GM13976 (cell line): ENCODE measurements at regions not wholly inside any gene's neighbourhood (a gene's known extent, or its start where the extent isn't known, plus 50 kb on each side); places are given as distances from the start of the nearest gene placed in this dataset.

Experiments used
- DNase-seq: peaks from one replicate; pipeline ENCODE4 v3.0.0; 2012; ENCODE audit warnings: low spot score
- in situ Hi-C: fragments of 300-500 bp; cut with MboI; formaldehyde crosslinking; loops from one replicate; pipeline ENCODE4 v1.12.0; 2022; ENCODE audit warnings: low sequenced_read_pairs, mixed read lengths, inconsistent platforms; ENCODE audit not compliant: unreplicated experiment
- TF ChIP-seq, protein P1 (sequence below): IDR thresholded peaks from 2 replicates; pipeline ENCODE4 v1.5.1; 2012; ENCODE audit warnings: borderline replicate concordance, mild to moderate bottlenecking; ENCODE audit not compliant: insufficient read depth; ENCODE audit errors: extremely low read depth, missing control alignments, control extremely low read depth

- DNase-seq, result peak; percentile 68
- TF ChIP-seq, protein P1, sequence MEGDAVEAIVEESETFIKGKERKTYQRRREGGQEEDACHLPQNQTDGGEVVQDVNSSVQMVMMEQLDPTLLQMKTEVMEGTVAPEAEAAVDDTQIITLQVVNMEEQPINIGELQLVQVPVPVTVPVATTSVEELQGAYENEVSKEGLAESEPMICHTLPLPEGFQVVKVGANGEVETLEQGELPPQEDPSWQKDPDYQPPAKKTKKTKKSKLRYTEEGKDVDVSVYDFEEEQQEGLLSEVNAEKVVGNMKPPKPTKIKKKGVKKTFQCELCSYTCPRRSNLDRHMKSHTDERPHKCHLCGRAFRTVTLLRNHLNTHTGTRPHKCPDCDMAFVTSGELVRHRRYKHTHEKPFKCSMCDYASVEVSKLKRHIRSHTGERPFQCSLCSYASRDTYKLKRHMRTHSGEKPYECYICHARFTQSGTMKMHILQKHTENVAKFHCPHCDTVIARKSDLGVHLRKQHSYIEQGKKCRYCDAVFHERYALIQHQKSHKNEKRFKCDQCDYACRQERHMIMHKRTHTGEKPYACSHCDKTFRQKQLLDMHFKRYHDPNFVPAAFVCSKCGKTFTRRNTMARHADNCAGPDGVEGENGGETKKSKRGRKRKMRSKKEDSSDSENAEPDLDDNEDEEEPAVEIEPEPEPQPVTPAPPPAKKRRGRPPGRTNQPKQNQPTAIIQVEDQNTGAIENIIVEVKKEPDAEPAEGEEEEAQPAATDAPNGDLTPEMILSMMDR, result no peak
- in situ Hi-C loops, result no loop called here
These were observed 108.1 kb downstream of the CCDC71L start for GRCh38 chr7:106552645-106553445.

- TF ChIP-seq, protein P1, result no peak
- no peak for DNase-seq
- in situ Hi-C loops, result no loop called here
These were observed 109.0 kb downstream of the CCDC71L start for GRCh38 chr7:106551936-106552335.

- in situ Hi-C loops, result loop anchor here (10.0 kb wide), 1 partner anchor 186 kb away; no protein-coding TSS in a partner anchor
- no peak for DNase-seq
- TF ChIP-seq, protein P1, result no peak
These were observed 112.5 kb downstream of the CCDC71L start for GRCh38 chr7:106548491-106548890.

- no peak for DNase-seq
- in situ Hi-C loops, result loop anchor here (10.0 kb wide), 1 partner anchor 190 kb away; no protein-coding TSS in a partner anchor
- TF ChIP-seq, protein P1, result no peak
These were observed 115.7 kb downstream of the CCDC71L start for GRCh38 chr7:106545275-106545674.

DNA sequence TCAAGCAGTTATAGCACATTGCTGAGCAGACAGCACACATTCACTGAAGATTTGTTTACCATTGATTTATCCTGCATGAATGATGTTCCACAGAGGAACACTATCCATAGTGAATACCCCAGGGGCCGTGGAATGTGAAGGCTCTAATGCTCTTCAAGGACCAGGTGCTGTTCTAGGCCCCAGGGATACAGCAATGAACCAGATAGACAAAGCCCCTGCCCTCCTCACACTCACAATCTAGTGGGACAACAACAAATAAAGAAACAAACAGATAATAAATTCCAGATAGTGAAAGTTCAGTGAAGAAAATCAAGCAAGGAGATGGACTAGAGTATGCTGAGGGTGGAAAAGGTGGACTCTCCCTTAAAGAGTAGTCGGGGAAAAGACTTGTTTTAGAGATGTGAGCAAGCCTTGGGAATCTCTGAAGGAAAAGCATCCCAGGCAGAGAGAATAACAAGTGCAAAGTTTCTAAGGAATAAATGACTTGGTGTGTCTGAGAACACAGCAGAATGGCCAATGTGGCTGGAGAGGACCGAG is 117.7 kb downstream of the CCDC71L start:
- no peak for DNase-seq
- TF ChIP-seq, protein P1, result no peak
- in situ Hi-C loops, result loop anchor here (10.0 kb wide), 1 partner anchor 192 kb away; no protein-coding TSS in a partner anchor

- in situ Hi-C loops, result loop anchor here (10.0 kb wide), 1 partner anchor 192 kb away; no protein-coding TSS in a partner anchor
- peak; percentile 65 for DNase-seq
- TF ChIP-seq, protein P1, result peak; percentile 66
These were observed 118.3 kb downstream of the CCDC71L start for GRCh38 chr7:106542550-106543220.
